HL-60 (cell line): ENCODE measurements at regions not wholly inside any gene's neighbourhood (a gene's known extent, or its start where the extent isn't known, plus 50 kb on each side); places are given as distances from the start of the nearest gene placed in this dataset.

Experiments used
- DNase-seq, 2 experiments: peaks; one replicate each; pipeline ENCODE4 v3.0.0-alpha.2; 2010 to 2020; ENCODE audit warnings: low read depth in 1 of 2, low spot score in 1 of 2
- H3K27ac ChIP-seq: fragments of 250-450 bp; sonication (Bioruptor Pico); replicated peaks from 2 replicates; pipeline ENCODE4 v1.5.1; 2020; ENCODE audit warnings: mild to moderate bottlenecking, moderate library complexity
- H3K27me3 ChIP-seq: fragments of 250-450 bp; sonication (Bioruptor Pico); 2 replicates; pipeline ENCODE4 v1.5.1; 2021; ENCODE audit warnings: mild to moderate bottlenecking, moderate library complexity; ENCODE audit not compliant: insufficient read depth, poor library complexity, severe bottlenecking
- H3K4me3 ChIP-seq: replicated peaks from 2 replicates; pipeline ENCODE4 v1.5.1; 2011; ENCODE audit warnings: mild to moderate bottlenecking, control low read depth, low read length; ENCODE audit not compliant: insufficient read depth
- CTCF ChIP-seq: IDR thresholded peaks from one replicate; pipeline ENCODE4 v1.5.1; 2011; ENCODE audit warnings: low read length, control low read depth, inconsistent platforms; ENCODE audit not compliant: insufficient read depth
- GABPA ChIP-seq: IDR thresholded peaks from 2 replicates; pipeline ENCODE4 v1.6.1; 2012; ENCODE audit warnings: low read depth
- POLR2AphosphoS5 ChIP-seq: IDR thresholded peaks from 2 replicates; pipeline ENCODE4 v1.6.1; 2012; ENCODE audit warnings: low read depth
- SPI1 ChIP-seq: IDR thresholded peaks from 2 replicates; pipeline ENCODE4 v1.6.1; 2012; ENCODE audit warnings: low read depth, mild to moderate bottlenecking, borderline replicate concordance
- TF ChIP-seq, protein P1 (sequence below): IDR thresholded peaks from 2 replicates; pipeline ENCODE4 v1.6.1; 2012; ENCODE audit warnings: low read depth; ENCODE audit not compliant: insufficient replicate concordance

- Histone ChIP-seq H3K27me3 (no peaks in the 10 kb centered on the region), H3K27ac (no peak overlapping the region), H3K4me3 (no peak overlapping the region)
- TF ChIP-seq POLR2AphosphoS5 (no peak), GABPA (no peak), SPI1 (no peak), CTCF (no peak)
- TF ChIP-seq, protein P1, sequence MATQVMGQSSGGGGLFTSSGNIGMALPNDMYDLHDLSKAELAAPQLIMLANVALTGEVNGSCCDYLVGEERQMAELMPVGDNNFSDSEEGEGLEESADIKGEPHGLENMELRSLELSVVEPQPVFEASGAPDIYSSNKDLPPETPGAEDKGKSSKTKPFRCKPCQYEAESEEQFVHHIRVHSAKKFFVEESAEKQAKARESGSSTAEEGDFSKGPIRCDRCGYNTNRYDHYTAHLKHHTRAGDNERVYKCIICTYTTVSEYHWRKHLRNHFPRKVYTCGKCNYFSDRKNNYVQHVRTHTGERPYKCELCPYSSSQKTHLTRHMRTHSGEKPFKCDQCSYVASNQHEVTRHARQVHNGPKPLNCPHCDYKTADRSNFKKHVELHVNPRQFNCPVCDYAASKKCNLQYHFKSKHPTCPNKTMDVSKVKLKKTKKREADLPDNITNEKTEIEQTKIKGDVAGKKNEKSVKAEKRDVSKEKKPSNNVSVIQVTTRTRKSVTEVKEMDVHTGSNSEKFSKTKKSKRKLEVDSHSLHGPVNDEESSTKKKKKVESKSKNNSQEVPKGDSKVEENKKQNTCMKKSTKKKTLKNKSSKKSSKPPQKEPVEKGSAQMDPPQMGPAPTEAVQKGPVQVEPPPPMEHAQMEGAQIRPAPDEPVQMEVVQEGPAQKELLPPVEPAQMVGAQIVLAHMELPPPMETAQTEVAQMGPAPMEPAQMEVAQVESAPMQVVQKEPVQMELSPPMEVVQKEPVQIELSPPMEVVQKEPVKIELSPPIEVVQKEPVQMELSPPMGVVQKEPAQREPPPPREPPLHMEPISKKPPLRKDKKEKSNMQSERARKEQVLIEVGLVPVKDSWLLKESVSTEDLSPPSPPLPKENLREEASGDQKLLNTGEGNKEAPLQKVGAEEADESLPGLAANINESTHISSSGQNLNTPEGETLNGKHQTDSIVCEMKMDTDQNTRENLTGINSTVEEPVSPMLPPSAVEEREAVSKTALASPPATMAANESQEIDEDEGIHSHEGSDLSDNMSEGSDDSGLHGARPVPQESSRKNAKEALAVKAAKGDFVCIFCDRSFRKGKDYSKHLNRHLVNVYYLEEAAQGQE = no peak
- no peak for DNase-seq
Measured at GRCh38 chr15:38058596-38059075, 124.2 kb downstream of the TMCO5A start.

DNA sequence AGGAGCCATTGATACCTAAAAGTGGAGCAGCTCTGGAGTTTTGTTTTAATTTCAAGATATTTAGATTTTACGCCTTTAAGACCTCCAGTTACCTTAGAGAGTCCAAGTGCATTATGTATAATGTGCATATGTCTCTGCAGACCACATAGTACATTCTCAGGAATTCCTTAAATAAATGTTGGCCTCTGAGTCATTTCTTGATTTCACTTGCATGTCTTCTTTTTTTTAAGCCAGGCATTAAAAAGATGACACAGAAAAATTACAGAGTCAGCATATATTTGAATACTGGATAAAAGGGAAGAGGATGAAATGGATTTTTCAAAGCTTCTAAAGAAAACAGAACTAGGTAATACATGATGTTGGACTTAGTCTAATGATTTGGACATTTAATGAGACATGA is 125.2 kb downstream of the TMCO5A start:
- no peak for DNase-seq
- Histone ChIP-seq H3K4me3 (no peak overlapping the region), H3K27me3 (no peaks in the 10 kb centered on the region), H3K27ac (no peak overlapping the region)
- TF ChIP-seq, protein P1 = no peak
- no peak for TF ChIP-seq CTCF
- no peak for TF ChIP-seq SPI1
- no peak for TF ChIP-seq GABPA
- no peak for TF ChIP-seq POLR2AphosphoS5

GRCh38 chr15:38061856-38062649 is 127.6 kb downstream of the TMCO5A start:
- no peak overlapping the region for H3K4me3 ChIP-seq
- DNase-seq = no peak
- no peak overlapping the region for H3K27ac ChIP-seq
- H3K27me3 ChIP-seq = no peaks in the 10 kb centered on the region
- TF ChIP-seq CTCF (no peak), SPI1 (no peak), GABPA (no peak)

DNA sequence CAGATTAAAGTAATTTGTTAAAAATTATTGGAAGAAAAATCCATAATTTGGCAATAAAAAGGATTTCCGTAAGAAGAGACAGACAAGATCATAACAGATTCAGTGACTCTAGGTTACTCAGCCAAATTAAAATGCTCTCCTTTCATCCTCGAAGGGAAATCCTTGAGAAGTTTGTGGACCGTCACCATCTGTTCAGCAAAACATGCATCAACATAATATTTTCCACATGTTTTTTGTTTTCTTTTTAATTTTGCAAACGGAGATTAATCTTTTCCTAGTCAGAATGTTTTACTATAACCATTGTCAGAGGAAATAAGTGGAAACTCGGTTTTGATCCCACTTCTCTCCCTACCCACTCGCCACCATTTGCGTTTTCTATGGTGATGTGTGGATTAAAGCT is 128.3 kb downstream of the TMCO5A start:
- Histone ChIP-seq H3K27me3 (no peaks in the 10 kb centered on the region), H3K4me3 (no peak overlapping the region), H3K27ac (no peak overlapping the region)
- no peak for DNase-seq
- TF ChIP-seq, protein P1 = no peak
- no peak for TF ChIP-seq POLR2AphosphoS5
- TF ChIP-seq CTCF = no peak
- no peak for TF ChIP-seq GABPA
- no peak for TF ChIP-seq SPI1
